GM23338 (cell line): ENCODE measurements at regions not wholly inside any gene's neighbourhood (a gene's known extent, or its start where the extent isn't known, plus 50 kb on each side); places are given as distances from the start of the nearest gene placed in this dataset.
A peak's percentile ranks its signal among the peaks of the same experiment; 100 is the strongest.

Experiments
- ATAC-seq: fragments of 200-7000 bp; cut with Tn5 transposase; 3 replicates; pipeline ENCODE4 v1.9.1; 2020
- DNase-seq: peaks from one replicate; pipeline ENCODE4 v3.0.0-alpha.2; 2015; ENCODE audit warnings: low spot score
- H2AFZ ChIP-seq: fragments of 200-600 bp; sonication (generic); 2 replicates; pipeline ENCODE4 v1.8.0; 2016; ENCODE audit warnings: antibody characterized with exemption, mild to moderate bottlenecking, moderate library complexity
- H3F3A ChIP-seq: fragments of 200-600 bp; sonication (generic); replicated peaks from 2 replicates; pipeline ENCODE4 v1.8.0; 2017; ENCODE audit warnings: antibody characterized with exemption, mixed run types, low read depth
- H3K27ac ChIP-seq: fragments of 200-600 bp; sonication (generic); 2 replicates; pipeline ENCODE4 v1.6.1; 2016; ENCODE audit warnings: low read depth
- H3K27me3 ChIP-seq: fragments of 200-600 bp; sonication (generic); 2 replicates; pipeline ENCODE4 v1.8.0; 2016; ENCODE audit warnings: mild to moderate bottlenecking, mixed run types, moderate library complexity; ENCODE audit not compliant: insufficient read depth
- H3K36me3 ChIP-seq: fragments of 200-600 bp; sonication (generic); 2 replicates; pipeline ENCODE4 v1.8.0; 2016; ENCODE audit warnings: mild to moderate bottlenecking; ENCODE audit not compliant: insufficient read depth
- H3K4me1 ChIP-seq: fragments of 200-600 bp; sonication (generic); 2 replicates; pipeline ENCODE4 v1.8.0; 2016; ENCODE audit warnings: mild to moderate bottlenecking, moderate library complexity; ENCODE audit not compliant: insufficient read depth
- H3K4me2 ChIP-seq: fragments of 200-600 bp; sonication (generic); 2 replicates; pipeline ENCODE4 v1.7.1; 2017; ENCODE audit warnings: mixed run types
- H3K4me3 ChIP-seq: fragments of 200-600 bp; sonication (generic); 2 replicates; pipeline ENCODE4 v1.6.1; 2016; ENCODE audit warnings: mixed run types
- H3K79me2 ChIP-seq: fragments of 200-600 bp; sonication (generic); replicated peaks from 2 replicates; pipeline ENCODE4 v1.8.0; 2017; ENCODE audit warnings: mild to moderate bottlenecking; ENCODE audit not compliant: insufficient read depth
- H3K9me2 ChIP-seq: fragments of 200-600 bp; sonication (generic); 2 replicates; pipeline ENCODE4 v1.8.0; 2017; ENCODE audit not compliant: insufficient read depth
- H4K20me1 ChIP-seq: fragments of 200-600 bp; sonication (generic); replicated peaks from 2 replicates; pipeline ENCODE4 v1.8.0; 2017; ENCODE audit warnings: mild to moderate bottlenecking; ENCODE audit not compliant: insufficient read depth
- H3K27ac Mint-ChIP-seq: 2 replicates; pipeline ENCODE4 v1.8.0; 2020; ENCODE audit warnings: inconsistent platforms, mild to moderate bottlenecking, moderate library complexity, mixed read lengths
- H3K27me3 Mint-ChIP-seq: 3 replicates; pipeline ENCODE4 v1.8.0; 2022; ENCODE audit warnings: low read depth, mild to moderate bottlenecking, moderate library complexity, mixed read lengths, inconsistent platforms; ENCODE audit not compliant: insufficient read depth, poor library complexity
- H3K36me3 Mint-ChIP-seq: 3 replicates; pipeline ENCODE4 v1.8.0; 2021; ENCODE audit warnings: low read depth, mild to moderate bottlenecking, inconsistent platforms, moderate library complexity, mixed read lengths
- H3K4me1 Mint-ChIP-seq: 3 replicates; pipeline ENCODE4 v1.8.0; 2020; ENCODE audit warnings: mild to moderate bottlenecking, inconsistent platforms, mixed read lengths
- H3K4me3 Mint-ChIP-seq: 3 replicates; pipeline ENCODE4 v1.8.0; 2021; ENCODE audit warnings: moderate library complexity, mild to moderate bottlenecking, inconsistent platforms, mixed read lengths
- H3K9me3 Mint-ChIP-seq: 3 replicates; pipeline ENCODE4 v1.8.0; 2020; ENCODE audit warnings: moderate library complexity, mild to moderate bottlenecking, inconsistent platforms, mixed read lengths
- NANOG ChIP-seq: IDR thresholded peaks from 2 replicates; pipeline ENCODE4 v1.6.1; 2016; ENCODE audit warnings: antibody characterized with exemption, borderline replicate concordance
- ZNF462 ChIP-seq: fragments of 250-450 bp; sonication (Bioruptor Pico); IDR thresholded peaks from 2 replicates; pipeline ENCODE4 v1.5.0; 2020; ENCODE audit warnings: mild to moderate bottlenecking, moderate library complexity

GRCh38 chr7:41809116-41809515 lies 106.2 kb upstream of the INHBA start:
- 0 out of 2 replicates have a peak overlapping the region, but pooled peaks have one; percentile 20 for H3K4me2 ChIP-seq
- ATAC-seq, result no peak
- no peaks in the 10 kb centered on the region for H3K79me2 ChIP-seq

More at GRCh38 chr7:41809116-41809515, 106.2 kb upstream of the INHBA start:
- Histone ChIP-seq H3K4me1 (peaks cover 7% of the 10 kb centered on the region), H3K9me2 (no peaks in the 10 kb centered on the region), H3F3A (no peaks in the 10 kb centered on the region), H3K36me3 (0 out of 2 replicates have a peak, but pooled peaks cover 6% of the 10 kb centered on the region), H3K27me3 (no peaks in the 10 kb centered on the region), H4K20me1 (no peaks in the 10 kb centered on the region), H3K27ac (peak overlapping the region; percentile 80), H2AFZ (no peak overlapping the region), H3K4me3 (no peak overlapping the region)
- no peak for DNase-seq
- H3K4me3 Mint-ChIP-seq, result no peak overlapping the region
- H3K36me3 Mint-ChIP-seq, result peaks cover 24% of the 10 kb centered on the region
- H3K27ac Mint-ChIP-seq, result peak overlapping the region; percentile 98; the same call in 1 of the 2 replicates
- TF ChIP-seq NANOG, result no peak
- TF ChIP-seq ZNF462 (CRISPR knock-in tag), result 0 out of 2 replicates have a peak, but pooled peaks have one; percentile 0
- H3K9me3 Mint-ChIP-seq, result peaks cover 22% of the 10 kb centered on the region
- H3K27me3 Mint-ChIP-seq, result peaks cover 2% of the 10 kb centered on the region
- H3K4me1 Mint-ChIP-seq, result peaks cover 35% of the 10 kb centered on the region
